ENCODE measurements at regions not wholly inside any gene's neighbourhood (a gene's known extent, or its start where the extent isn't known, plus 50 kb on each side); places are given as distances from the start of the nearest gene placed in this dataset.

- CTCF ChIA-PET: interaction anchor here (1.4 kb wide), 1 partner anchor 9 kb away, joined by 3 read pairs; no protein-coding TSS in a partner anchor
- ATAC-seq (no peak), DNase-seq (ENCODE audit: low read depth, low spot score) (no peak), FAIRE-seq (no peak)
- SMC1A ChIA-PET (ENCODE audit: uncharacterized antibody, unreplicated experiment): interaction anchor here (1.1 kb wide), 1 partner anchor 60 kb away, joined by 3 read pairs; no protein-coding TSS in a partner anchor
- H4K20me1 ChIP-seq (ENCODE audit: control insufficient read depth, insufficient read depth): no peaks in the 10 kb centered on the region
- H3K4me3 ChIP-seq: no peak overlapping the region
- BruUV-seq (replicated peaks): no TSS peak
- no peak for TF ChIP-seq MYC (IDR thresholded peaks at IDR 0.05; ENCODE audit: insufficient read depth, insufficient read length, insufficient replicate concordance, low read length, severe bottlenecking)
- no peak for TF ChIP-seq ZNF274 (IDR thresholded peaks at IDR 0.05; ENCODE audit: insufficient read depth, insufficient read length)
- TF ChIP-seq REST (IDR thresholded peaks at IDR 0.05; ENCODE audit: low read depth, low read length): no peak
- TF ChIP-seq NRF1 (conservative IDR thresholded peaks at IDR 0.05; ENCODE audit: low read depth, low read length): no peak
- no peak for TF ChIP-seq EZH2 (IDR thresholded peaks at IDR 0.05; ENCODE audit: borderline replicate concordance, control insufficient read depth, low read depth, low read length)
- no peak for TF ChIP-seq BCLAF1 (IDR thresholded peaks at IDR 0.05)
- no peak for TF ChIP-seq PKNOX1 (IDR thresholded peaks at IDR 0.05)
- no peak for TF ChIP-seq KAT2A (conservative IDR thresholded peaks at IDR 0.05; ENCODE audit: control insufficient read depth, low read depth, low read length)
- no peak for TF ChIP-seq SMARCA5 (IDR thresholded peaks at IDR 0.05)
- TF ChIP-seq SMAD5 (IDR thresholded peaks at IDR 0.05; ENCODE audit: low read depth): no peak
- TF ChIP-seq NFIC (IDR thresholded peaks at IDR 0.05; ENCODE audit: low read depth, low read length): no peak
- no peak for TF ChIP-seq ZNF207 (IDR thresholded peaks at IDR 0.05; ENCODE audit: borderline replicate concordance)
- intact Hi-C loops (cut with micrococcal nuclease; ENCODE audit: unreplicated experiment) (no loop called here), in situ Hi-C loops (cut with MboI) (no loop called here)
- no peak overlapping the region for H3K4me2 ChIP-seq (ENCODE audit: control insufficient read depth, insufficient read depth)
- H2AFZ ChIP-seq (ENCODE audit: control insufficient read depth, low read depth, low read length): no peak overlapping the region
- RAD21 ChIA-PET (ENCODE audit: unreplicated experiment): no interaction called here
- no peaks in the 10 kb centered on the region for H3K36me3 ChIP-seq (ENCODE audit: control insufficient read depth in 2 of 2, insufficient read depth in 2 of 2, low read length in 1 of 2)
- H3K9ac ChIP-seq (ENCODE audit: control insufficient read depth, insufficient read depth, low read length): no peak overlapping the region
- H3K79me2 ChIP-seq (ENCODE audit: control insufficient read depth, insufficient read depth, low read length): no peaks in the 10 kb centered on the region
- H3K4me1 ChIP-seq (ENCODE audit: control insufficient read depth, insufficient read depth, low read length): no peaks in the 10 kb centered on the region
- no peaks in the 10 kb centered on the region for H3K9me3 ChIP-seq (replicated peaks; ENCODE audit: control insufficient read depth, insufficient read depth, low read length)
- no peaks in the 10 kb centered on the region for H3K27me3 ChIP-seq (replicated peaks in 1 of 2; ENCODE audit: control insufficient read depth in 2 of 2, insufficient read depth in 2 of 2, low read length in 1 of 2)
- 88% methylated on average over 1 of the region's 1 CpG for WGBS (ENCODE audit: insufficient coverage, insufficient replicate concordance, low lambda C conversion rate, missing lambda C conversion rate)
- POLR2A ChIA-PET: no interaction called here
- no peak overlapping the region for H3K27ac ChIP-seq (ENCODE audit: control insufficient read depth, insufficient read depth)
Measured at GRCh38 chr5:91438871-91439270, 55.8 kb upstream of the ARRDC3 start.

Data from GM12878 (cell line).